RWPE1 (cell line): ENCODE measurements at regions not wholly inside any gene's neighbourhood (a gene's known extent, or its start where the extent isn't known, plus 50 kb on each side); places are given as distances from the start of the nearest gene placed in this dataset.

ENCODE experiments used
- CTCF ChIA-PET: fragments of 350-600 bp; sonication (Branson Sonifier 250); formaldehyde crosslinking; extraction: SDS; loops from one replicate; lab custom pipeline; 2021; lab: Yijun Ruan, JAX
- POLR2A ChIA-PET: fragments of 400-600 bp; formaldehyde crosslinking; extraction: SDS; loops from one replicate; lab custom pipeline; 2020; ENCODE audit warnings: antibody characterized with exemption; ENCODE audit not compliant: low non-redundant PET; lab: Yijun Ruan, JAX
- DNase-seq: peaks from one replicate; pipeline ENCODE4 v3.0.0; 2012; ENCODE audit warnings: low spot score
- H3K27ac ChIP-seq: fragments of 450-650 bp; 2 replicates; pipeline ENCODE4 v1.5.1; 2017
- CTCF ChIP-seq: fragments of 450-650 bp; conservative IDR thresholded peaks from 2 replicates; pipeline ENCODE4 v1.5.1; 2017; ENCODE audit warnings: low read depth, mild to moderate bottlenecking

- POLR2A ChIA-PET, result no interaction called here
These were observed 1173.5 kb upstream of the GOT2 start for GRCh38 chr16:59907611-59908010.

GRCh38 chr16:59905606-59906005 lies 1171.5 kb upstream of the GOT2 start:
- ChIA-PET POLR2A (no interaction called here), CTCF (interaction anchor here (0.8 kb wide), 1 partner anchor 10 kb away, joined by 3 read pairs; no protein-coding TSS in a partner anchor)
- no peak overlapping the region for H3K27ac ChIP-seq
- TF ChIP-seq CTCF, result no peak
- DNase-seq, result peak; percentile 73

More at GRCh38 chr16:59907611-59908010, 1173.5 kb upstream of the GOT2 start:
- TF ChIP-seq CTCF, result no peak
- DNase-seq, result no peak
- no peak overlapping the region for H3K27ac ChIP-seq
- CTCF ChIA-PET, result no interaction called here

- no peak for TF ChIP-seq CTCF
- CTCF ChIA-PET, result interaction anchor here (0.8 kb wide), 1 partner anchor 11 kb away, joined by 3 read pairs; no protein-coding TSS in a partner anchor
- POLR2A ChIA-PET, result no interaction called here
- peak; percentile 56 for DNase-seq
- no peak overlapping the region for H3K27ac ChIP-seq
These were observed 1171.0 kb upstream of the GOT2 start for GRCh38 chr16:59905131-59905530.

GRCh38 chr16:59899940-59900339 lies 1165.8 kb upstream of the GOT2 start:
- ChIA-PET CTCF (interaction anchor here (0.7 kb wide), 1 partner anchor 56 kb away, joined by 4 read pairs; no protein-coding TSS in a partner anchor), POLR2A (no interaction called here)
- TF ChIP-seq CTCF, result no peak
- DNase-seq, result no peak
- no peak overlapping the region for H3K27ac ChIP-seq

GRCh38 chr16:59892376-59892775 lies 1158.3 kb upstream of the GOT2 start:
- CTCF ChIA-PET, result no interaction called here
- H3K27ac ChIP-seq, result no peak overlapping the region
- no peak for TF ChIP-seq CTCF
- POLR2A ChIA-PET, result no interaction called here
- DNase-seq, result no peak

- no peak overlapping the region for H3K27ac ChIP-seq
- no peak for DNase-seq
- ChIA-PET CTCF (no interaction called here), POLR2A (no interaction called here)
- TF ChIP-seq CTCF, result no peak
These were observed 1153.7 kb upstream of the GOT2 start for GRCh38 chr16:59887856-59888255.

- POLR2A ChIA-PET, result no interaction called here
- no peak for DNase-seq
- no peak for TF ChIP-seq CTCF
- H3K27ac ChIP-seq, result no peak overlapping the region
- CTCF ChIA-PET, result no interaction called here
These were observed 1151.9 kb upstream of the GOT2 start for GRCh38 chr16:59886021-59886420.
